ENCODE measurements at regions not wholly inside any gene's neighbourhood (a gene's known extent, or its start where the extent isn't known, plus 50 kb on each side); places are given as distances from the start of the nearest gene placed in this dataset.

DNA sequence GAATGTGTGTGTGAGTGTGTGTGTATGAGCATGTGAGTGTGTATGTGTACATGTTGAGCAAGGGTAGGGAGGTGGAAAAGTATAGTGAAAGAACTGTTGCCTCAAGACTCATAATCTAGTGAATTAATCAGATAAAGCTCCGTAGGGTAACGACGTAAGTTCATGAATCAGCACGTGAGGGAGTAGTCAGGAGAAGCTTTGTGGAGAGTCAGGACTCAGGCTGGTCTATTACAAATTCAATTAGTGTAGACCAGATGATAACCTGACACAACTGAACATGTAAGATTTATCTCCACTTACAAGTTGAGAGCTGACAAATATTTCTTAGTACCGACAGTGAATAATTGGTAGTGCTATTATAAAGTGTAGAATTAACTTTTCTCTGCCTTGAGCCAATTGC is 194.5 kb downstream of the RAD51AP2 start:
- TF ChIP-seq POLR2A (IDR thresholded peaks at IDR 0.05) (no peak), POLR2AphosphoS5 (IDR thresholded peaks at IDR 0.05) (no peak)
- TF ChIP-seq, protein P1, sequence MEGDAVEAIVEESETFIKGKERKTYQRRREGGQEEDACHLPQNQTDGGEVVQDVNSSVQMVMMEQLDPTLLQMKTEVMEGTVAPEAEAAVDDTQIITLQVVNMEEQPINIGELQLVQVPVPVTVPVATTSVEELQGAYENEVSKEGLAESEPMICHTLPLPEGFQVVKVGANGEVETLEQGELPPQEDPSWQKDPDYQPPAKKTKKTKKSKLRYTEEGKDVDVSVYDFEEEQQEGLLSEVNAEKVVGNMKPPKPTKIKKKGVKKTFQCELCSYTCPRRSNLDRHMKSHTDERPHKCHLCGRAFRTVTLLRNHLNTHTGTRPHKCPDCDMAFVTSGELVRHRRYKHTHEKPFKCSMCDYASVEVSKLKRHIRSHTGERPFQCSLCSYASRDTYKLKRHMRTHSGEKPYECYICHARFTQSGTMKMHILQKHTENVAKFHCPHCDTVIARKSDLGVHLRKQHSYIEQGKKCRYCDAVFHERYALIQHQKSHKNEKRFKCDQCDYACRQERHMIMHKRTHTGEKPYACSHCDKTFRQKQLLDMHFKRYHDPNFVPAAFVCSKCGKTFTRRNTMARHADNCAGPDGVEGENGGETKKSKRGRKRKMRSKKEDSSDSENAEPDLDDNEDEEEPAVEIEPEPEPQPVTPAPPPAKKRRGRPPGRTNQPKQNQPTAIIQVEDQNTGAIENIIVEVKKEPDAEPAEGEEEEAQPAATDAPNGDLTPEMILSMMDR (IDR thresholded peaks at IDR 0.05) = no peak
- H3K27me3 ChIP-seq (replicated peaks; ENCODE audit: insufficient read depth) = no peaks in the 10 kb centered on the region
- no peak overlapping the region for H3K27ac ChIP-seq
- no peaks in the 10 kb centered on the region for H3K4me1 ChIP-seq (replicated peaks)
- DNase-seq (ENCODE audit: low spot score) = no peak
- H3K9me3 ChIP-seq = no peaks in the 10 kb centered on the region
- H3K36me3 ChIP-seq = no peaks in the 10 kb centered on the region
- WGBS = 78% methylated on average over 5 of the region's 5 CpGs
- H3K4me3 ChIP-seq = no peak overlapping the region
- intact Hi-C loops (cut with DNase I) = no loop called here

DNA sequence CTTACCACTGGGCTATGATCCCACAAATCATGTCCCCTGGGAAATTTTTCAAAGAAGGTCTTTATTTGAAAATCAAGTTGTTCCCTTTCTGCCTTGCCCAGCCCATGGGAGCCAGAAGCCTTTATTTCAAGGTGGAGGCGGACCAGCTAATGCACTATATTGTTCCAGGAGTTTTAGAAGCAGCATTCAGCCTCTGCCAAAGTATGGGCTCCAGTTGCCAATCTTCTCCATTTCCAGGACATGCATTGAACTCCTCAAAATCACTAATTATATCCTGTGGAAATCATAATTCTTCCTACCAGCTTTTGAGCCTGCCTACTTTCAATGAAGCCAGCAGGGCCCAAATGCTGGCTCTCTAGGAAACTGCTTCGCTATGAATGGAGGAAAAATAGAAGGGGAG is 195.8 kb downstream of the RAD51AP2 start:
- intact Hi-C loops (cut with DNase I) = no loop called here
- DNase-seq (ENCODE audit: low spot score) = no peak
- Histone ChIP-seq H3K27me3 (replicated peaks; ENCODE audit: insufficient read depth) (no peaks in the 10 kb centered on the region), H3K36me3 (no peaks in the 10 kb centered on the region), H3K4me3 (no peak overlapping the region), H3K4me1 (replicated peaks) (no peaks in the 10 kb centered on the region), H3K9me3 (no peaks in the 10 kb centered on the region), H3K27ac (no peak overlapping the region)
- 61% methylated on average over 2 of the region's 2 CpGs for WGBS
- TF ChIP-seq POLR2AphosphoS5 (IDR thresholded peaks at IDR 0.05) = no peak
- no peak for TF ChIP-seq POLR2A (IDR thresholded peaks at IDR 0.05)

DNA sequence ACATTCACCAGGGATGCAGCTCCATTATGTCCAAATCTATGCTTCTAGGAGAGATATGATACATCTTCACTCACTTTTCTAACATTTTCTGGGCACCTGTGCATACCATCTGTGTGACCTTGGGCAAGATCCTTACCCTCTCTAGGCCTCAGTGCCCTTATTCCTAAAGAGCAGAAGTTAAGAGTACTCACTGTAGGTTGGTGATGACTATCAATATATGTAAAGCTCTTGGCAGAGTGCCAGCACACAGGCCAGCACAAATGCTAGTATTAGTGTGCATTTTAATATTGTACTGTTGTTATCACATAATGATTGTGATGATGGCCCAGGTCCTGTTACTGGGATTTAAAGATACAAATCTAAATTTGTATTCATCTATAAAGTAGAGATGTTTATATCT is 199.2 kb downstream of the RAD51AP2 start:
- DNase-seq (ENCODE audit: low spot score) = no peak
- Histone ChIP-seq H3K27me3 (replicated peaks; ENCODE audit: insufficient read depth) (no peaks in the 10 kb centered on the region), H3K4me3 (no peak overlapping the region), H3K36me3 (no peaks in the 10 kb centered on the region), H3K27ac (no peak overlapping the region), H3K4me1 (replicated peaks) (no peaks in the 10 kb centered on the region), H3K9me3 (no peaks in the 10 kb centered on the region)
- intact Hi-C loops (cut with DNase I) = loop anchor here (10.0 kb wide), 1 partner anchor 544 kb away; no protein-coding TSS in a partner anchor
- no peak for TF ChIP-seq POLR2A (IDR thresholded peaks at IDR 0.05)
- TF ChIP-seq, protein P1 (IDR thresholded peaks at IDR 0.05) = no peak
- TF ChIP-seq POLR2AphosphoS5 (IDR thresholded peaks at IDR 0.05) = no peak

DNA sequence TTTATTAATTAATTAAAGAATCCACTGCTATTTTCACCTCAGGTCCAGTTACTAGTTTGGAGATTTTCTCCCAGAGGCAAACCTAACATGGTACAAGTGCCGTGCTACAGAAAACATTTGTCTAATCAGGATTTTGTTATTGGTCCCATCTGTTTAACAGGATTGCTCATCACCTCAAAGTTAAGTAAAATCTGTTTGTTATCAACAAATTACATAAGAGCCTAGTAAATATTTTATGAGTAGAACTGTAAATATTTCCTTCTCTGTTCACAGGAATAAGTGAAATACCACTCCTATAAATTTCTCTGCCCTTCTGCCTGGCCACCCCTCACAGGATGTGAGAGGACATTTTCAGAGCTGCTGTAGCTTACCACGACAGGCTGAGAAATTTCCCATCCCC is 200.2 kb downstream of the RAD51AP2 start:
- Histone ChIP-seq H3K4me1 (replicated peaks) (no peaks in the 10 kb centered on the region), H3K36me3 (no peaks in the 10 kb centered on the region), H3K27ac (no peak overlapping the region), H3K4me3 (no peak overlapping the region), H3K9me3 (no peaks in the 10 kb centered on the region), H3K27me3 (replicated peaks; ENCODE audit: insufficient read depth) (no peaks in the 10 kb centered on the region)
- TF ChIP-seq POLR2AphosphoS5 (IDR thresholded peaks at IDR 0.05) (no peak), POLR2A (IDR thresholded peaks at IDR 0.05) (no peak)
- TF ChIP-seq, protein P1 (IDR thresholded peaks at IDR 0.05) = no peak
- intact Hi-C loops (cut with DNase I) = loop anchor here (10.0 kb wide), 1 partner anchor 543 kb away; no protein-coding TSS in a partner anchor
- WGBS = 12% methylated on average over 2 of the region's 2 CpGs
- DNase-seq (ENCODE audit: low spot score) = no peak

DNA sequence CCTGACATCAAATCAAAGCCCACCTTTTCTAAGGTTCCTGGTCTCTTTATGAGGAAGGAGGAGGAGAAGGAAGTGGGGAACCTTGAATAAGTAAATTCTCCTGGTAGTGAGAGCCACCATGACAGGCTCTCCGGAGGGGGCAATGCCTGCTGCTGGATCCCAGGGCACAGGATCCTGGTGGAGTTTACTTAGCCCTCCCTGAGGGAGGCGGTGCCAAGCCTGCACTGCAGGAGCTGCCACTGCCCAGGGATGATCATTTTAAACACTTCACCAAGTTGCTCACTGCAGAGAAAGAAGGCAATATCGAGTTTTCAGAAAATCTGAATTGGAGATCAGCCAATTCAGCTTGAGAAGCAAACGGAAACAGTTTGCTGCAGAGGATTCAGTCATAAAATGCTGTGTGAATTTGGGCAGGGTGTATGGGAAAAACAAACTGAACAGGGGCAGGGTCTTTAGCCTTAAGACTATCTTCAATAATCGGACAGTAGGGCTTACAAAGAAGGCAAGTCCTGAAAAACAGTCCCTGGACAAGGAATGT is 200.7 kb downstream of the RAD51AP2 start:
- Histone ChIP-seq H3K27ac (no peak overlapping the region), H3K36me3 (no peaks in the 10 kb centered on the region), H3K9me3 (no peaks in the 10 kb centered on the region), H3K4me3 (no peak overlapping the region), H3K4me1 (replicated peaks) (no peaks in the 10 kb centered on the region), H3K27me3 (replicated peaks; ENCODE audit: insufficient read depth) (no peaks in the 10 kb centered on the region)
- TF ChIP-seq POLR2AphosphoS5 (IDR thresholded peaks at IDR 0.05) (no peak), POLR2A (IDR thresholded peaks at IDR 0.05) (no peak)
- TF ChIP-seq, protein P1 (IDR thresholded peaks at IDR 0.05) = no peak
- intact Hi-C loops (cut with DNase I) = loop anchor here (10.0 kb wide), 1 partner anchor 543 kb away; no protein-coding TSS in a partner anchor
- DNase-seq (ENCODE audit: low spot score) = no peak
- WGBS = 14% methylated on average over 5 of the region's 5 CpGs

Measured in prostate gland (tissue), 2 donors.